Fibroblast of villous mesenchyme (primary cell): ENCODE measurements at regions not wholly inside any gene's neighbourhood (a gene's known extent, or its start where the extent isn't known, plus 50 kb on each side); places are given as distances from the start of the nearest gene placed in this dataset.
"Not testable (repeated sequence)": the region's sequence is repeated elsewhere in the genome, so short reads cannot be mapped to it uniquely, and the experiment has no call there.

Source experiments
- DNase-seq: peaks from one replicate; pipeline ENCODE4 v3.0.0-alpha.2; 2010; ENCODE audit warnings: low read depth
- H3K4me3 ChIP-seq: 2 replicates; pipeline ENCODE4 v1.5.1; 2011; ENCODE audit warnings: low read depth, mild to moderate bottlenecking, low read length
- TF ChIP-seq, protein P1 (sequence below): IDR thresholded peaks from 2 replicates; pipeline ENCODE4 v1.5.1; 2012; ENCODE audit warnings: low read depth, mild to moderate bottlenecking, low read length; ENCODE audit not compliant: insufficient read depth

GRCh38 chr12:131642101-131642540 is 68.8 kb upstream of the SFSWAP start:
- TF ChIP-seq, protein P1, sequence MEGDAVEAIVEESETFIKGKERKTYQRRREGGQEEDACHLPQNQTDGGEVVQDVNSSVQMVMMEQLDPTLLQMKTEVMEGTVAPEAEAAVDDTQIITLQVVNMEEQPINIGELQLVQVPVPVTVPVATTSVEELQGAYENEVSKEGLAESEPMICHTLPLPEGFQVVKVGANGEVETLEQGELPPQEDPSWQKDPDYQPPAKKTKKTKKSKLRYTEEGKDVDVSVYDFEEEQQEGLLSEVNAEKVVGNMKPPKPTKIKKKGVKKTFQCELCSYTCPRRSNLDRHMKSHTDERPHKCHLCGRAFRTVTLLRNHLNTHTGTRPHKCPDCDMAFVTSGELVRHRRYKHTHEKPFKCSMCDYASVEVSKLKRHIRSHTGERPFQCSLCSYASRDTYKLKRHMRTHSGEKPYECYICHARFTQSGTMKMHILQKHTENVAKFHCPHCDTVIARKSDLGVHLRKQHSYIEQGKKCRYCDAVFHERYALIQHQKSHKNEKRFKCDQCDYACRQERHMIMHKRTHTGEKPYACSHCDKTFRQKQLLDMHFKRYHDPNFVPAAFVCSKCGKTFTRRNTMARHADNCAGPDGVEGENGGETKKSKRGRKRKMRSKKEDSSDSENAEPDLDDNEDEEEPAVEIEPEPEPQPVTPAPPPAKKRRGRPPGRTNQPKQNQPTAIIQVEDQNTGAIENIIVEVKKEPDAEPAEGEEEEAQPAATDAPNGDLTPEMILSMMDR, result no peak
- DNase-seq, result no peak
- H3K4me3 ChIP-seq, result no peak overlapping the region

DNA sequence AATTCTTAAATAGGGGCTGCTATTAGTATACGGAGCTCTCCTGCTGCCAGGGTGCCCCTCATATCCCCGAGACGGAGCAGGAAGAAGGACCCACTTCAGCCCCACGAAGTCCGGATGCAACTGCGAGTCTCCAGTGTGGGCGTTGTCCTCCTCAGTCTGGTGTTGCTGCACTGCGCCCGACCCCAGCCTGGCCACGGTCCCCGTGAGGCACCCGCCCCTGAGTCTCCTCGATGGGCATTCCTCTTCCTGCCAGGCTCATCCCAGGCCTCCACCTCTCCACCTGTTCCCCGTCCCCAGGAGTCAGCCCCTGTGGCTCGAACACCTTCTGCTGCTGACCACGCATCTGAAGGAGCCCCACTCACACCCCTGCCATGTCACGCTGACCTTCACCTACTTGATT is 68.1 kb upstream of the SFSWAP start:
- TF ChIP-seq, protein P1, result no peak
- no peak overlapping the region for H3K4me3 ChIP-seq
- DNase-seq, result no peak

DNA sequence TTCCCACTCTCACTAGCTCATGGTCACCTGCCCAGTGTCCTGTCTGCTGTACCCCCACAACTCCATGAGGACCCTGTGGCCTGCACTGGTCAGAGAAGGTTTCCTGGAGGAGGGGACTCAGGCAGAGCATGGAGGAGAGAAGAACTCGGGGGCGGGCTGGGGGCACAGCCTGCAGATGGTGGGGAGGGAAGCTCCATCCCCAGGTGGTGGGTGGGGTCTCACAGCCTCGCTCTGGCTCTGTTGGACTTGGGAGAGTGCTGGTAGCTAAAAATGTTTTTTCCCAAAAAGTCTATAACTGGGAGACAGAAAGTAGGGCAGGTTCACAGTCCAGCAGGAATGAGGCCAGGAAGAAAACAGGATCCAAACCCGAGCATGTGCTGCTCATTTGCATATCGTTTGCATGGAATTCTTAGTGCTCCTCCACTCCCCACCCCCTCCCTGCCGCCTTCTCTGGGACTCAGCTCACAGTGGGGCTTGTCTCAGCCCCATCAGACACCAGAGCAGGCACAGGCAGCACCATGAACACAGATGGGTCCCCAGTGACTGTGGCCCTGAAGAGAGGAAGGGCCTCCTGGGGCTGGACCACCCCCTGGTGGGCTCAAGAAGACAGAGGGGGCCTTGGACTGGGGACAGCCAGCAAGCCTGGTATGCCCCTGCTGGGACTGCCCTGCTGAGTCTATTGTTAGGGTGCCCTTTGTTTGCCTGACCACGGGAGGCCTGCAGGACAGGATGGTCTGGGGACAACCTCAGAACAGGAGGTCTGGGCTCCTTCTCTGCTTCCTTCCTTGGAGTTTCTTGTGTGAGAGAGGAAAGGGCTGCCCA is 67.0 kb upstream of the SFSWAP start:
- DNase-seq, result no peak
- TF ChIP-seq, protein P1, result no peak
- no peak overlapping the region for H3K4me3 ChIP-seq

DNA sequence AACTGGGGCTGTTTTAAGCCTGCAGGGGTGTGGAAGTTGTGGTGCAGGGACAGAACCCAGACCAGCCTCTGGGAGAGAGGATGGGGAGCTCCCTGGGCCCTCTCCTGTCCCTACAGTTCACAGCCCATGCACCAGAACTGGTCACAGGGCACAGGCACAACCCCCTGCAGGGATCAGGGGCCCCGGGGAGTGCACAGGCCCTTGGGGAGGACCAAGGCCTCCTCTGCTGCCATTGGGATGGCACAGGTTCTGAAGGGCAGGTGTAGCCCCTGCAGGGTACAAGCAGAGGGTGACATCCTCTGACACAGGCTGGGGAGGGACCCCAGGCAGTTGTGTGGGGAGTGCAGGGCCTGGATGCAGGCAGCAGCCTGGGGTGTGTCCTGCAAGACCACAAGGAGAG is 66.4 kb upstream of the SFSWAP start:
- DNase-seq, result no peak
- TF ChIP-seq, protein P1, result no peak
- H3K4me3 ChIP-seq, result no peak overlapping the region

- DNase-seq, result not testable (repeated sequence)
Measured at GRCh38 chr12:131644917-131645316, 66.0 kb upstream of the SFSWAP start.

DNA sequence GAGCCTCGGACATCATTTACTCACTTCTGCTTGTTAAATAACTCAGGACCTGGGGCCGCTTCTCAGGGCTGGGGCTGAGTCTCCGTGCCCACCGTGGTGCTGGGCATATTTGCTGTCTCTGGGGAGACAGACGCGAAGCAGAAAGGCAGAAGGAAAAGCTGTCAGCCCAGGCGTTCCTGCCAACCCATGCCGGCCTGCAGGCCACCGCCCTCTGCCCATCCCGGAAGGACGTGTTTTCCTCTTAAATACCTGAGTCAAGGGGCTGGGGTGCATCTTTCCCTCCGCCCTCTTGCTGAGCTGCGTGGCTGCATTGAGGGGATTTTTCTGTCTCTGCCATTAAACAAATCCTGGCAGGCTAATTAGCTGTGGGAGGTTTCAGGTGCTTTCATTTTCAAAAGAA is 65.3 kb upstream of the SFSWAP start:
- DNase-seq, H3K4me3 ChIP-seq: not testable (repeated sequence)

More at GRCh38 chr12:131644917-131645316, 66.0 kb upstream of the SFSWAP start:
- not testable (repeated sequence) for H3K4me3 ChIP-seq

DNA sequence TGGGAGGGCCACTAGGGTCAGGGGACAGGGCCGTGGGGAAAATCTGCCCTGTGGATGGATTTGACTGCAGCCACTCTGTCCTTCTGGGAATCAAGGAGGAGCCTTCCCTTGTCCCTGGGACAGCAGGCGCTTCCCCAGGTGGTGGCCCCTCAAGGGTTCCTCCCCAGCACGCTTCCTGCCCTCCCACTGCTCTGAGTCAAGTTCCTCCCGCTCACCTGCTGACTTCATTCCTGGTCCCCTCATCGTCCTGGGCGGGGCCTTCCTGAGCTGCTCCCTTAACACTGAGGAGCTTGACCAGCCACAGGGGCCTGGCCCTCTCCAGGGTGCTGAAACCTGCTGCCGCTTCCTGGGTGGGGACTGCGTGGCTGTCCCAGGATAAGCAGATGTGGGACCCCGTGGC is 64.4 kb upstream of the SFSWAP start:
- DNase-seq, H3K4me3 ChIP-seq: not testable (repeated sequence)

DNA sequence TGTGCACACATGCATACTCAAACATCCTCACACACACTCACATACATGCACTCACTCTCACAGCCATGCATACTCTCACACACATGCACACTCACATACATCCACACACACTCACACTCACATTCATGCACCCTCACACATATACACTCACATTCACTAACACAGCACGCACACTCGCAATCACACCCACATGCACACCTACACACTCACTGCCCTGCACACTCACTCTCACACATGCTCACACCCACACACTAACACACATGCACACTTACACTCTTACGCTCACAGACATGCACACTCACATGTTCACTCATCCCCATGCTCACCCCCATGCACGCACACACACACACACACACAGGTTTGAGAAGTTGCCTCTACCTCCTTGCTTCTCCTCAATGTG is 63.2 kb upstream of the SFSWAP start:
- H3K4me3 ChIP-seq, result no peak overlapping the region
- TF ChIP-seq, protein P1, result no peak
- DNase-seq, result no peak

- not testable (repeated sequence) for H3K4me3 ChIP-seq, DNase-seq
Measured at GRCh38 chr12:131655469-131656174, 55.3 kb upstream of the SFSWAP start.

- not testable (repeated sequence) for H3K4me3 ChIP-seq, DNase-seq
Measured at GRCh38 chr12:131656796-131657195, 54.1 kb upstream of the SFSWAP start.

- DNase-seq, result not testable (repeated sequence)
Measured at GRCh38 chr12:131658605-131659004, 52.3 kb upstream of the SFSWAP start.

DNA sequence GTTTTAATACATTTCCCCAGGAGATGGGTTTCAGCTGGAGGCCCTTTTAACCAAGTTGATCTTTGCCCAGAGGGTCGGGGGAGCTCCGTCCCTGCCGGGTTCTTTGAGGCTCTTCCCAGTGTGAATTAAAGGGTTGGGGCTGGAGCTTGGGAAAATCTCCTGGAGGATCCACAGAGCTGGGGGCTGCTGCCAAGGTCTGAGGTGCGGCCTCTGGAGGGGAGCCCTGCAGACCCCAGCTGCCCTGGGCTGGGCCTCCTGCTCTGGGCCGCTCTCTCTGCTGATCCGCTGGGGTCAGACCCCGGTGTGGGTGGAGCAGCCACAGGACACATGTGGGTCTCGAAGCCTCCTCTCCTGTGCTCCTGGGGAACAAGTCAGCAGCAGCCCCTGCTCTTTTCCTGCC is 51.4 kb upstream of the SFSWAP start:
- DNase-seq, H3K4me3 ChIP-seq: not testable (repeated sequence)

More at GRCh38 chr12:131658605-131659004, 52.3 kb upstream of the SFSWAP start:
- H3K4me3 ChIP-seq, result not testable (repeated sequence)

- not testable (repeated sequence) for DNase-seq, H3K4me3 ChIP-seq
Measured at GRCh38 chr12:131659976-131660375, 50.9 kb upstream of the SFSWAP start.
